ENCODE measurements at regions not wholly inside any gene's neighbourhood (a gene's known extent, or its start where the extent isn't known, plus 50 kb on each side); places are given as distances from the start of the nearest gene placed in this dataset.

- TF ChIP-seq CTCF (IDR thresholded peaks at IDR 0.05; ENCODE audit: control insufficient read depth, extremely low read depth, insufficient read depth): no peak
These were observed 531.1 kb upstream of the CITED2 start for GRCh38 chr6:139905404-139906052.

DNA sequence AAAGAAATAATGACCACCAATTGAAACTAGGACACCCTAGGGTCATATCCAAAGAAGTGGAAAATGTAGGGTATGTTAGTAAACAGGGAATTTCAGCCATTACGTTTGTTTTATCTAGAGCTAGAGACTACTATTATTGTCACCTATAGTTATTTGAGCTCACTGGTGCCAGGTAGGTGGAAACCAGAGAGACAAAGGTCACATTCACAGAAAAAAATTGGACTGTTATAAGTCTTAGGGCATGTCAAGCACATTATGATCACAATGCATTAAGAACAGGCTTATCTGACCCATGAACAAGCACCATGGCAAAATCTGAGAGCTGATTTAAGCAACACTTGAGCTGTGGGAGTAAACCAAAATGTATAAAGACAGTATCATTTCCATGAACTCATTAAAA is 530.1 kb upstream of the CITED2 start:
- H3K4me3 ChIP-seq (ENCODE audit: low read depth, low read length): no peak overlapping the region
- DNase-seq (ENCODE audit: low read depth): no peak
- TF ChIP-seq CTCF (IDR thresholded peaks at IDR 0.05; ENCODE audit: control insufficient read depth, extremely low read depth, insufficient read depth): no peak

More at GRCh38 chr6:139905404-139906052, 531.1 kb upstream of the CITED2 start:
- no peak for DNase-seq (ENCODE audit: low read depth)
- no peak overlapping the region for H3K4me3 ChIP-seq (ENCODE audit: low read depth, low read length)

GRCh38 chr6:139904158-139904533 is 529.7 kb upstream of the CITED2 start:
- no peak for DNase-seq (ENCODE audit: low read depth)
- no peak for TF ChIP-seq CTCF (IDR thresholded peaks at IDR 0.05; ENCODE audit: control insufficient read depth, extremely low read depth, insufficient read depth)
- no peak overlapping the region for H3K4me3 ChIP-seq (ENCODE audit: low read depth, low read length)

DNA sequence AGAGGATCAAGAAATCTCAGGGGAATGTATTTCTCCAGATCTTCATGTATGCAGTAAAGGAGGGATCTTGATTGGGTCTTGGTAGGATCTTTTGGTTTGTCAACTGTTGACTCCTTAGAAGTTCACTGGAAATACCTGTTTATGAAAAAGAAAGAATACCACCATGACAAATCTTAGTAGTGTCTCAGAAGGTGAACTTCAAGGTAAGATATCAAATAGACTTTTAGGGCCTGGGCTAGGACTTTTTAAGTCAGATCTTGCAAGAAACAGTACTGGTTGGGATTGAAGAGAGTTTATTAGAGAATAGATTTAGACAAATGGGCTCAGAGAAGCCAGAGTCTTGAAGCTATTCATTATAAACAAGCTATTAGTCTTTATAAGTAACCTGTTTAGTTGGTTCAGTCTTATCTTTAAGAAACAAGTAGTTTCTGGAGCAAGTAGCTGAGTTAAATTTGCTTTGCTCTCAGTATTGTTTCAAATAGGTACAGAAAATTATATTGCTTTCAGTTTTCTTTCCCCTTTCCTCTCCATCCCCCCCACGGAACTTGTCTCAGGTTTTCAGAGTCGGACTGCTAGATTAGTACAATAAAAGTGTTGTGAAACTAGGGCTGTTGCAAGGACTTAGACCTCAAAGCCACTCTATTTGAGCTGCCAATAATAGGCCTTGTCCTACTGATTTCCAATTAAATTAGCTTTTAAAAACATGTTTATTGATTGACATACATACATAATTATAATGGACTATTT is 529.1 kb upstream of the CITED2 start:
- no peak overlapping the region for H3K4me3 ChIP-seq (ENCODE audit: low read depth, low read length)
- DNase-seq (ENCODE audit: low read depth): no peak
- TF ChIP-seq CTCF (IDR thresholded peaks at IDR 0.05; ENCODE audit: control insufficient read depth, extremely low read depth, insufficient read depth): no peak

DNA sequence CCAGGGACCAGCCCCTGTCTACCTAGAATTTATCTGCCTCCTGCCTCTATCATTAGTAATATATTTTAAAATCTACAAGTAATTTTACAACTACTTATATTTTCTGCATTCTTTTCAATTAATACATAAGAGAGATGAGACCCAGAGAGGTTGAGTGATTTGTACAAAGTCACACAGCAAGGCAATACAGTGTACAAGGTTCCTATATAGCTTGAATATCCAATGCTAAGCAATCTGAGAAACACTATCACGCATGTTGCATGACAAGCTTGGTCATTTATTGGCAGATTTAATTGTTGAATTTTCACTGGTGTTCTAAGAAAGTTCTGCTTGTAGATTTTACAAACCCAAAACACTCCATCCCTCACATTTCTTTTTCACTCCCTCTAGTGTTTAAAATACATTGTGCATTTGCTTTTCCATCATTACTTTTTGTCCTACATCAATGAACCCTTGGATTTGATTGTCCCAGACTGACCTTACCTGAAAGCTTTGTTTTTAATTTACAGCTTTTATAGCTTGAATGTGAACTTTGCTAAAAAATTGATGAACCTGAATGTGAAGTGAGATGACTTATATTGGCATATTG is 520.9 kb upstream of the CITED2 start:
- no peak for DNase-seq (ENCODE audit: low read depth)
- H3K4me3 ChIP-seq (ENCODE audit: low read depth, low read length): no peak overlapping the region
- no peak for TF ChIP-seq CTCF (IDR thresholded peaks at IDR 0.05; ENCODE audit: control insufficient read depth, extremely low read depth, insufficient read depth)

GRCh38 chr6:139894271-139894670 is 519.8 kb upstream of the CITED2 start:
- no peak for TF ChIP-seq CTCF (IDR thresholded peaks at IDR 0.05; ENCODE audit: control insufficient read depth, extremely low read depth, insufficient read depth)
- DNase-seq (ENCODE audit: low read depth): no peak
- no peak overlapping the region for H3K4me3 ChIP-seq (ENCODE audit: low read depth, low read length)
